ENCODE measurements at regions not wholly inside any gene's neighbourhood (a gene's known extent, or its start where the extent isn't known, plus 50 kb on each side); places are given as distances from the start of the nearest gene placed in this dataset.
"Not testable (repeated sequence)": the region's sequence is repeated elsewhere in the genome, so short reads cannot be mapped to it uniquely, and the experiment has no call there.

GRCh38 chr14:86933460-86933859 lies 1059.5 kb downstream of the GALC start:
- no peaks in the 10 kb centered on the region for H3K36me3 ChIP-seq (ENCODE audit: insufficient read depth)
- no peak for DNase-seq (ENCODE audit: extremely low spot score)
- no peaks in the 10 kb centered on the region for H3K4me1 ChIP-seq (ENCODE audit: insufficient read depth)
- H3K27ac ChIP-seq (ENCODE audit: low read depth) = no peak overlapping the region
- H3K4me3 ChIP-seq (ENCODE audit: low read depth, low read length) = no peak overlapping the region
- 95% methylated on average over 2 of the region's 2 CpGs for WGBS

GRCh38 chr14:86915406-86915805 lies 1077.6 kb downstream of the GALC start:
- Histone ChIP-seq H3K36me3 (ENCODE audit: insufficient read depth) (no peaks in the 10 kb centered on the region), H3K4me3 (ENCODE audit: low read depth, low read length) (no peak overlapping the region), H3K4me1 (ENCODE audit: insufficient read depth) (no peaks in the 10 kb centered on the region), H3K27ac (ENCODE audit: low read depth) (no peak overlapping the region)
- no peak for DNase-seq (ENCODE audit: extremely low spot score)
- 25% methylated on average over 2 of the region's 2 CpGs for WGBS

- H3K27ac ChIP-seq (ENCODE audit: low read depth) = no peak overlapping the region
- no peak for DNase-seq (ENCODE audit: extremely low spot score)
- no peaks in the 10 kb centered on the region for H3K4me1 ChIP-seq (ENCODE audit: insufficient read depth)
- H3K4me3 ChIP-seq (ENCODE audit: low read depth, low read length) = no peak overlapping the region
- no peaks in the 10 kb centered on the region for H3K36me3 ChIP-seq (ENCODE audit: insufficient read depth)
Observed at GRCh38 chr14:86912709-86913108, 1080.3 kb downstream of the GALC start.

GRCh38 chr14:86911486-86911885 lies 1081.5 kb downstream of the GALC start:
- DNase-seq (ENCODE audit: extremely low spot score) = no peak
- no peak overlapping the region for H3K4me3 ChIP-seq (ENCODE audit: low read depth, low read length)
- H3K27ac ChIP-seq (ENCODE audit: low read depth) = no peak overlapping the region
- H3K36me3 ChIP-seq (ENCODE audit: insufficient read depth) = no peaks in the 10 kb centered on the region
- H3K4me1 ChIP-seq (ENCODE audit: insufficient read depth) = no peaks in the 10 kb centered on the region
- WGBS = 92% methylated on average over 6 of the region's 6 CpGs

- not testable (repeated sequence) for H3K27ac ChIP-seq (ENCODE audit: low read depth); H3K4me3 ChIP-seq (ENCODE audit: low read depth, low read length); H3K36me3 ChIP-seq (ENCODE audit: insufficient read depth); DNase-seq (ENCODE audit: extremely low spot score); H3K4me1 ChIP-seq (ENCODE audit: insufficient read depth)
- 98% methylated on average over 48 of the region's 48 CpGs for WGBS
Observed at GRCh38 chr14:86905386-86905926, 1087.5 kb downstream of the GALC start.

GRCh38 chr14:86902176-86902950 lies 1090.6 kb downstream of the GALC start:
- H3K4me3 ChIP-seq (ENCODE audit: low read depth, low read length) = no peak overlapping the region
- H3K27ac ChIP-seq (ENCODE audit: low read depth) = no peak overlapping the region
- 71% methylated on average over 7 of the region's 7 CpGs for WGBS
- no peaks in the 10 kb centered on the region for H3K36me3 ChIP-seq (ENCODE audit: insufficient read depth)
- no peaks in the 10 kb centered on the region for H3K4me1 ChIP-seq (ENCODE audit: insufficient read depth)
- DNase-seq (ENCODE audit: extremely low spot score) = no peak

- H3K27ac ChIP-seq (ENCODE audit: low read depth) = no peak overlapping the region
- DNase-seq (ENCODE audit: extremely low spot score) = no peak
- no peaks in the 10 kb centered on the region for H3K4me1 ChIP-seq (ENCODE audit: insufficient read depth)
- no peak overlapping the region for H3K4me3 ChIP-seq (ENCODE audit: low read depth, low read length)
- H3K36me3 ChIP-seq (ENCODE audit: insufficient read depth) = no peaks in the 10 kb centered on the region
- 76% methylated on average over 4 of the region's 4 CpGs for WGBS
Observed at GRCh38 chr14:86897704-86898513, 1095.1 kb downstream of the GALC start.

- no peak for DNase-seq (ENCODE audit: extremely low spot score)
- no peak overlapping the region for H3K27ac ChIP-seq (ENCODE audit: low read depth)
Observed at GRCh38 chr14:86897224-86897623, 1095.8 kb downstream of the GALC start.

GRCh38 chr14:86896701-86897100 lies 1096.3 kb downstream of the GALC start:
- no peak for DNase-seq (ENCODE audit: extremely low spot score)
- Histone ChIP-seq H3K4me1 (ENCODE audit: insufficient read depth) (no peaks in the 10 kb centered on the region), H3K27ac (ENCODE audit: low read depth) (no peak overlapping the region), H3K36me3 (ENCODE audit: insufficient read depth) (no peaks in the 10 kb centered on the region), H3K4me3 (ENCODE audit: low read depth, low read length) (no peak overlapping the region)
- 51% methylated on average over 4 of the region's 4 CpGs for WGBS

More at GRCh38 chr14:86897224-86897623, 1095.8 kb downstream of the GALC start:
- Histone ChIP-seq H3K4me1 (ENCODE audit: insufficient read depth) (no peaks in the 10 kb centered on the region), H3K4me3 (ENCODE audit: low read depth, low read length) (no peak overlapping the region), H3K36me3 (ENCODE audit: insufficient read depth) (no peaks in the 10 kb centered on the region)

- 42% methylated on average over 2 of the region's 2 CpGs for WGBS
- Histone ChIP-seq H3K4me1 (ENCODE audit: insufficient read depth) (no peaks in the 10 kb centered on the region), H3K36me3 (ENCODE audit: insufficient read depth) (no peaks in the 10 kb centered on the region), H3K4me3 (ENCODE audit: low read depth, low read length) (no peak overlapping the region), H3K27ac (ENCODE audit: low read depth) (no peak overlapping the region)
- no peak for DNase-seq (ENCODE audit: extremely low spot score)
Observed at GRCh38 chr14:86892152-86892956, 1100.6 kb downstream of the GALC start.

- no peak for DNase-seq (ENCODE audit: extremely low spot score)
- WGBS = 89% methylated on average over 4 of the region's 4 CpGs
- Histone ChIP-seq H3K27ac (ENCODE audit: low read depth) (no peak overlapping the region), H3K4me3 (ENCODE audit: low read depth, low read length) (no peak overlapping the region), H3K36me3 (ENCODE audit: insufficient read depth) (no peaks in the 10 kb centered on the region), H3K4me1 (ENCODE audit: insufficient read depth) (no peaks in the 10 kb centered on the region)
Observed at GRCh38 chr14:86885280-86885679, 1107.7 kb downstream of the GALC start.

GRCh38 chr14:86884498-86884897 lies 1108.5 kb downstream of the GALC start:
- H3K4me3 ChIP-seq (ENCODE audit: low read depth, low read length) = no peak overlapping the region
- no peaks in the 10 kb centered on the region for H3K4me1 ChIP-seq (ENCODE audit: insufficient read depth)
- H3K27ac ChIP-seq (ENCODE audit: low read depth) = no peak overlapping the region
- H3K36me3 ChIP-seq (ENCODE audit: insufficient read depth) = no peaks in the 10 kb centered on the region
- DNase-seq (ENCODE audit: extremely low spot score) = no peak

GRCh38 chr14:86882818-86883217 lies 1110.2 kb downstream of the GALC start:
- Histone ChIP-seq H3K36me3 (ENCODE audit: insufficient read depth) (no peaks in the 10 kb centered on the region), H3K4me1 (ENCODE audit: insufficient read depth) (no peaks in the 10 kb centered on the region), H3K27ac (ENCODE audit: low read depth) (no peak overlapping the region), H3K4me3 (ENCODE audit: low read depth, low read length) (no peak overlapping the region)
- WGBS = 64% methylated on average over 3 of the region's 3 CpGs
- DNase-seq (ENCODE audit: extremely low spot score) = no peak

Data from urinary bladder (tissue), 3 donors.